DLD1 (cell line): ENCODE measurements at regions not wholly inside any gene's neighbourhood (a gene's known extent, or its start where the extent isn't known, plus 50 kb on each side); places are given as distances from the start of the nearest gene placed in this dataset.
"Not testable (repeated sequence)": the region's sequence is repeated elsewhere in the genome, so short reads cannot be mapped to it uniquely, and the experiment has no call there.

ENCODE experiments used
- in situ Hi-C: cut with HindIII; loops from 2 replicates; pipeline ENCODE4 v1.10.0; 2017; ENCODE audit warnings: low sequenced_read_pairs

DNA sequence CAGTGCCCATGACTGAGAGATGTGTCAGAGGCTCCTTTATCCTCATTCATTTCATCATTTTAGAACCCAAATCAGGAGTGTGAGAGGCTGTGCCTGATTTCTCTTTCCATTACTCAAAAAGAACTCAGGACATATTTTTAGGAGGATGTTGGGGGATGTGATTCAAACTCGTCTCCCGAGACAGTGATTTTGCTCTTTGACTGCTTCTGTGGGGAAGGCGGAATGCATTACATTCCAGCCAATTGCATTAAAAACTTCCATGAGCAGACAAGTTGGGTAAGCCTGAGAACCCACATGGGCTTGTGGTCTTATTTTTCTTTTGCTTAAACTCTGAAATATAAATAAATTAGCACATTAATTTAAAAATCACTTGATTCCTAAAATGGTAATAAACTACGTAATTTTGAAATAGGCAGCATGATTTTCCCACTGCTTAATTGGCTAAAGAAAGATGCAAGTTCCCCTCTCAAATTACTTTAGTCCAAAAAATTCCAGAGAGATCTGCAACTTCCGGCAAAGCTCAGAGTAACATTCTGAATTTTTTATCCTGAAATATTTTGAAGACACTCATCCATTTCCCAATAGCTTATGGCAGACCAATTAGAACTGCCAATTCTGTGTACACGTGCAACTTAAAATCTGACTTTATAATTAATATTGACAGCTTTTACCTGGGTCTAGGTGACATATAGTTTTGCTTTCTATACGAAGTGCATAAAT lies 185.6 kb downstream of the C7orf25 start:
- in situ Hi-C loops, result no loop called here

DNA sequence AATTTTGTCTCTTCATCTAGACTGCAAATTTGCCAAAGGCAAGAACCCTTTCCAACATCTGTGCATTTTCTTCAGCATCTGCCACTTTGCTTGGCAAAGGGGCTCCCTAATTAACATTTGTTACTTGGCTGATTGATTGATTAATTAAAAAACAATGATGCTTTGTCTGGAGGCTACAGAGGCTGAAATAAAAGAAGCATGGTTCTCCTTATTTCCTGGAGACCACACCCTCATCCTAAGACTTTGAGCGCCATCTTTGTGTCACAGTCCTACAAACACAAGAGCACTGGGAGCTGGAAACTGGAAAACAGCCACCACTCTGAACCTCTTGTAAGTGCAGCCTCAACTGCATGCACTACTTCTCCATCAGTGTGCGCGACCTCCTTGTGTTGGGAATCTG lies 189.2 kb downstream of the C7orf25 start:
- in situ Hi-C loops, result no loop called here

DNA sequence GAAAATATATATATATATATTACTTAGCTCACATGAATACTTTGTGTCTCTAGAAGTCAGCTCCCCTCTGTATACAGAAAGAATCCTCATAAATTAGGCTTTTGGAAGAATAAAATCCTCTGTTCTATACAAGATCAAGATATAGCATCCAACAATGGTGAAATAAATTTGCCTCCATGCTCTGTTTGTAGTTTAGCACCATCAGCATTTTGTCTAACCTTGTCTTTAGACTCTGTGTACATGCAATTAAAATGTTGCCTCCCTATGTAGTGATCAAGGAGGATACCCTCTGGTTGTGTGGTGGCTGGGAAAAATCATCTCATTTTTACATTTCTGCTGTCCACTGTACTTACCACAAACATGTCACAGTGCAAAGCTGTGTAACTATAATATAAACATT lies 189.7 kb downstream of the C7orf25 start:
- in situ Hi-C loops, result no loop called here

DNA sequence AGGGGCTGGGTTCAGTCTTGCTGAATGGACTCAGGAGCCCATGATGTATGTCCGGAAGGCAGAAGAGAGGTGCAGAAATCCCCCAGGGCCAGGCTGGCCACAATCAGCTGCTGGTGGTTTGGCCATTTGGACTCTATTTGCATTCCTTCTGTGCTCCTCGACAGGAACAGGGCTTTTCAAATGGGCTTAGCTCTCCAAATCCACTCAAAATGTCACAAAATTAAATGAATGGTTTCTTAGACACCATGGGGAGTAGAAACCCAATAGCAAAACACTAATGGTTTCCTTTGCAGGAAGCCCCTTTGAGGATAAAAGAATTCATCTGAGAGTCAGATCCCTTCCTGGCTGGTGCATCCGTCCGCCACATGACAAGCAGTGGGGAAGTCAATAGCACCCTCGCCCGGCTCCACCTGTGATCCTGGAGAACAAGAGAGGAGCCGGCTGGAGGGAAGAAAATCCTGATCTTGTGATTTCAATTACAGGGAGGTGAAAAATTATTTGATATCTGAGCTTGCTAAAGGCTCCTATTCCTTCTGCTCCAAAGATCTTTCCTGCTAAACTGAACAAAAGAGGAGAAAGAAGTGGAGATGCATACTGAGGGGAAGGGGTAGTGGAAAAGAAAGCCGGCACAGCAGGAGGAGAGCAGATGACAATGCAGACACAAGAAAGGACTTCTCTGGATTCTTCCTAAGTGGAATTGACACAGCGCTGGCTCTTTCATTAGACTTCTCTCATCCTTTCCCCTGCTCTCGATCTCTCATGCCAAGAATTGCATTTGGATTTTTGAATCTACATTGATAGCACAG lies 190.7 kb downstream of the C7orf25 start:
- in situ Hi-C loops, result no loop called here

DNA sequence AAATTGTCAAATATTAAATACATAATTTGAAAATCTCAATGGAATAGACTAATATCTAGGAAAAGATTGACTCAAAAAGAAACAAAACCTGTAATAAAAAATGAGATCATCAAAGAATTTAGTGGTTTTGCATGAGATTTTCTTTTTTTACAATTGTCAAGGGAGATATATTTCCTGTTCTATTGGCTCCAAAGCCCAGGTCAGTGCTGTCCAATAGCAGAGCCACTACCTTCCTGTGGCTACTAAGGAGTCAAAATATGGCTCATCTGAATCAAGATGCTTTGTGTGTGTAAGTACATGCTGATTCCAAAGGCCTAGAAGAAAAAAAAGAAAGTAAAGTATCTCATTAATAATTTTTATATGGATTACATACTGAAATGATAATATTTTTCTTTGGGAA lies 191.9 kb downstream of the C7orf25 start:
- in situ Hi-C loops, result no loop called here

DNA sequence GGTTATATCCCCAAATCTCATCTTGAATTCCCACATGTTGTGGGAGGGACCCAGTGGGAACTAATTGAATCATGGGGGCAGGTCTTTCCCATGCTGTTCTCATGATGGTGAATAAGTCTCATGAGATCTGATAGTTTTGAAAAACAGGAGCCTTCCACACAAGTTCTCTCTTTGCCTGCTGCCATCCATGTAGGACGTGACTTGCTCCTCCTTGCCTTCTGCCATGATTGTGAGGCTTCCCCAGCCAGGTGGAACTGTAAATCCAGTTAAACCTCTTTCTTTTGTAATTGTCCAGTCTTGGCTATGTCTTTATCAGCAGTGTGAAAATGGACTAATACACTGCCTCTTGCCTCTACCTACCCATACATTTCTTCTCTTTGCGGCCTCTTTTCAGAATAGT lies 193.4 kb downstream of the C7orf25 start:
- in situ Hi-C loops, result not testable (repeated sequence)

DNA sequence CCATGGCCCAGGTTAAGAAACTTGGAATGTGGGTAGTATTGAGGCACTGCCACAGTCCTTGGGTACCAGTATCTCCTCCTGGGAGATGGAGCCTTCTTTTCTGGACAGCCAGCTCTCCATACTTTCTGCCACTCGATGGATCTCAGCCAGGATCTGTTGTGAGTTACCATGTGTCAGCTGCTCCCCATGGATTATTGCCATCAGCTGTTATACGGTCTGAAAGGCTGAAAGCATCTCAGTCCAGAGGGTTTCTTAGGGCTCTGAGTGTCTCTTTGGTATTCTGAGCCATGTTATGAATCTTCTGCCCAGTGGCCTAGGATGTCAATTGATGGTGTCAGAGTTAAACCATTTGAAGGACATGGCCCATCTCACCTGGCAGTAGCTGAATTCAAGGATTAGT lies 197.5 kb downstream of the C7orf25 start:
- in situ Hi-C loops, result no loop called here

DNA sequence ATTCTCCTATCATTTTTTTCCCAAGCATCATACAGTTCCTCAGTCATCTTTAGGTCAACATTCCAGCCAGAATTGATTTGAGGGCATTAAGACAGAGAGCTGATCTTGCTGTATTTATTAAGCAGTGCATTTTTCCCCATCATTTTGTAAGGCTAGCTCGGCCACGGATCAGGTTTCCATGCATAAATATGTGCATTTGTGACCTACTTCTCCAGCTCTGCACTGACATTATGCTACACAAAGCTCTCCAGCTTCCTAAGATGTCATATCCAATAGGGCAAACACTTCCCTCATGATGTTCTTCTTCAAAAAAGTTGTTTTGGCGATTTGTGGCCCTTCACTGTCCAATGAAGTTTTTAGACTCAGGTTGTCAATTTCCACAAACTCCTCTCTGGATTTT lies 202.6 kb downstream of the C7orf25 start:
- in situ Hi-C loops, result no loop called here

DNA sequence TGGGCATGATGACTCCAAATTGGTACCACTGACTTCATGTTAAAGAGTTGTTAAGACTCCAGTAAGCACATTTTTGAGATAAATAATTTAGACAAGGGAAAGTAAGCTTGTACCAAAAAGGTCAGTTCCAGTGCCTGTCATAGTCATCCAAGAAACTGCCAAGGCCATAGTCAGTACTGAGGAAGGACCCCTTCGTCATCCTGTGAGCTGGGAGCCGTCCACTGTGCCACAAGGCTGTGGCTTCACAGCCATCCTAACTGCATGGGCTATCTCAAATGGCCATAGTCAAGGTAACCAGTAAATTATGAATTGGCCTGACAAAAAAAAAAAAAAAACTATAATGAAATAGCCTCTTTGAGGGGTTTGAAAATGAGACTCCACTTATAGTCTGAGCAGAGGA lies 207.2 kb downstream of the C7orf25 start:
- in situ Hi-C loops, result loop anchor here (5.0 kb wide), 1 partner anchor 707 kb away; no protein-coding TSS in a partner anchor

DNA sequence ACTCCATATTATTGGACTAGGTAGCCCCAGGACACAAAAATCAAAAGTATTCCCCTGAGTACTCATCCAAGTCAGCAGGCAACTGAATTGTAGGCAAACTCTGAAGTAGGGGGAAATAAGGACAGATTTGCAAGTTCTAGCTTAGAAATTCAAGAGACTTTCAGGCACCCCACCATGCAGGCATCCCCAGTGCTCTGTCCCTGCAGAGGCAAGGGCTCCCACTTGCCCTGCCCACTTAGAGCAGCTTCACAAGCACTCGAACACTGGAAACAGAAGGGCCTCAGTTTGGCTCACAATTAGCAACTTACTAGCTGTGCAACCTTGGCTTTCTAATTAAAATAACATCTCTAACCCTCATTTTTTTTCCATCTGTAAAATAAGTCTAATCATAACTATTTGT lies 209.2 kb downstream of the C7orf25 start:
- in situ Hi-C loops, result loop anchor here (5.0 kb wide), 1 partner anchor 705 kb away; no protein-coding TSS in a partner anchor

DNA sequence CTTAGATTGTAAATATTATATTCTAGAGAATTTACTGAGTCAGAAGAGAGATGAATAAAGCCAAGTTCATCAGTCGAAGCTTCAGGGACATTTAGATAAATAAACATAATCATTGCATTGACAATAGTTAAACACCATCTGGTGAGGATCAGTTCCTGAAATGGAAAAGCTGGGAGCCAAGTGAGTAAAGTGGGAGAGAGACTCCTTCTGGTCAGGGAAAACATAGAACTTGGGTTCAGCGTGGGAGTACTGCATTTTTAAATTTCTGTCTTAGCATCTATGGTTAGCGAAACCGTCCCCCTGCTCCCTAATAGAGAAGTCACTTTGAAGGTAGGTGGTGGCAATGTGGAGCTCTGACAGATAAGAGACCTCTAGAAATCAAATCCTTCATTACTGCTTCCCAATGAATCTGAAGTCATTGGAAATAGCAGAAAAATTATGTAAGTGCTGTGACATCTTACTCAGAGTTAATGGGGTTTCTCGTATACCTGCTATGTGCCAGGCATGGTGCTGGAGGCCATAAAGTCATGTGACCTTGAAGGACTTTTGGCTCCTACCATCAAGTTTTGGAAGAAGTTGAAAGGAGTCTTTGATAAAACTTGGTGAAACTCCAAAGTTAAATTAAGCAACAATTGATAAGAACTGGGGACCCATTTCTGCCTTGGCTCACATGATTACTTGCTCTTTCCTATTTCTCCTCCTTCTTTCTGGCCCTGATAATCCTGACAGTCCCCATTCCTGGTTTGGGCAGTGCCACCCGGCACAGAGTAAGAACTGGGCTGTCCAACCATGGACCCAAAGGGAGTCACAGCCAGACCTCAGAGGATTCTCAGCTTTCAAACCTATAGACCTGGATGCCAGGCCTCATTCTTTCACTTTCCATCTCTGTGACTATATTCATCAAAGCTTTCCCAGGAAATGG lies 211.2 kb downstream of the C7orf25 start:
- in situ Hi-C loops, result loop anchor here (5.0 kb wide), 1 partner anchor 703 kb away; no protein-coding TSS in a partner anchor

DNA sequence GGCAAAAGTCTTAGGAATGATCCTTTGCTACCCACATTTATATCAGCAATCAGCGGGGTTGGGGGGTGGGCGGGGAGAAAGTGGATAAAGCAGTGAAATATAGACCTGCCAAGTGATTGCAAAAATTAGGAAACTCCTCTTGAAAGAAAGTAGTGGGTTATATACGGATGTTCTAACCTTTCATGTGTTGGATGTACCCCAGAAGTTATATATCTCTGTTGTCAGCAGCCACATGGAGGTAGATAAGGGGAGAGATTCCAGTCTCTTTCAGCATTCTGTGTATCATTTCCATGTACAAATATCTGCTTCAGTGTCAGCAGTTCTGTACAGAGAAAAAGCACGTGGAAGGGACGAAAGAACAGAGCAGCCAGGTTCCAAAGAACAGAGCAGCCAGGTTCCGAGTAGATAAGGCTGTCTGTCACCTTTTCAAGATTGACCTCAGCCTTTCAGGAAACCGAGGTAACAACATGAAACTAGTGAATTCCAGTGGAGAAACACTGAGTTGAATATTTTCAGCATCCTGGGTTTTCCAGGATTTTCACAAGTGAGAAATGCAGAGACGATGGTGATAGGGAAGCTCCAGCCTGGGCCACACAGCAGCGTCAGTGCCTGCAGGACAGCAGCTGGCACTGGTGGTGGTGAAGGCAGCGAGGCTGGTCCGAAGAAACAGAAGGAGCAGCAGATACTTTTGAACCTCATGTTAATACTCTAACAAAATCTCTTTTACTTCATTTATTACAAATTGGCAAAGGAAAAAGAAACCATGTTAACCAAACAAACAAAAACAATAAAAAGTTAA lies 212.3 kb downstream of the C7orf25 start:
- in situ Hi-C loops, result loop anchor here (5.0 kb wide), 1 partner anchor 702 kb away; no protein-coding TSS in a partner anchor

DNA sequence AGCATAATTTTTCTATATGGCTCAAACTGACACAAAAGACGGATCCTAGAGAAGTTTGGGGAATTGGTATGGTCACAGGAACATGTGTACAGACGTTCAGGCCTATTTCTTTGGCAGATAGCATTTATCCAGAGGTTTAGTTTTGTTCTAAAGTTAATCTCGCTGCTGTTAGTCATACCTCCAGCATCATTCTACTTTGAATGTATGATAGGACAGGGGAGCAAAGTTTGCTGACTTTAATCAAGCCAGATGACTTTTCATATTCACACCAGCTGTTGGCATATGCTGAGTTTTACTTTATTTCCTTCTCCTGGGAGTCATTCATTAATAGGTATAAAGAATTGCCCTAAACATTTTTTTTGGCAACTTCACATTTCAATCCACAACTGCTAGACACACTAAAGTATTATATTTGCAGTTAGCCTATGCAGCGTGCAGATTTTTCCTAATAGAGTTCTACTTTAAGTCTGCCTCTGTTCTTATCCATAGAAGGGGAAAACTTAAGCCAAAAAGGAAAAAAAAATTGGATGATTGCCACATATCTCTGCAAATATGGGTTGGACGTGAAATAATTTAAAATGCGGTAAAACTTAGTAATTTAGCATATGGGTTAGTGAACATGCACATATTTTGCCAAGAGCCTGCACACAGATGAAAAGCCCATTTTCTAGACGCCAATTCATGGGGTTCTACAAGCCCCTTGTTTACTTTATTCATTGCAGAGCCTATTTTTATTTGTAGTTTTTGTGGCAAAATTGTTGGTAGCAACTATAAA lies 213.1 kb downstream of the C7orf25 start:
- in situ Hi-C loops, result no loop called here

DNA sequence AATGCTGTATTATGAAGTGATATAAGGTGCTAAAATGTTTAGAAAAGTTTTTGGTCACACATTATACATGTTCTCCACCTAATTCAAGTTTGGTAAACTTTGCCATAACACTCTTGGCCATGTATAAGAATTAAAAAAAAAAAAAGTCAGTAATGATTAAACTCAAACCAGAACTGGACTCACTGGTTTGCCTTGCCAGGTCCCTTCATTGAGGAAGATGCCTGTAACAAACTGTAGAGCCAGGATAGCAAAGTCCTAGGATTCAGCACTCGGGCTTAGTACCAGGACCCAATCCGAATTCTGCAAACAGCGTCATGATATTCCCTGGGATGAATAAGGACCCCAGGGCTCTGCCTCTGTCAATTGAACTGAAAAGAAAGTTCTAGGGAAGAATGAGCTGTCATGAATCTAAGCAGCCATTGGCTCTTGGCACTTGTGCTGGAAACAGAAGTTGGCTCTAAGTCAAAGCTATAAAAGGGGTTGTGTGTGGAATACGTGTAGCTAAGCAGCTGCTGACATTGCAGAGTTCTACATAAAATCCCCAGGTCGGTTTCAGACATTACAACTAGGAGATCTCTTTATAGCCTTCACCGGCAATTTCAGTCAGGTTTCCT lies 216.9 kb downstream of the C7orf25 start:
- in situ Hi-C loops, result no loop called here

DNA sequence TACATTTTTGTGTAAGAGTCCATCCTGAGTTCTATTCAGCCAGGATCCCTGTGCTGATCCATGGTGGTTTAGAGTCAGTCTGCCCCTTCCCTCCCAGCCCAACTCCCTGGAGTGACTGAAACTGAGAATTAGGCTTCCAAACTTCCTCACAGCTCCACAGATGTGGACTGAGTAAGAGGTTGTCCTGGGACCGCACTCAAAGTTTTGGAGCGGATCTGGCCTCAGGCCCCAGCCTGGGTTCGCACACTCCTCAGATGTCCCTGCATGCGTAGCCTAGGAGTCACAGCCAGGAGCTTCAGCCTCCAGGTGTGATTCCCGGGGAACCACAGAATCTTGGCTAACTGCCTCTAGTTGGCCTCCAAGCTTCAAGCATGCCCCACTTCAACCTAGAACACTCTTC lies 218.1 kb downstream of the C7orf25 start:
- in situ Hi-C loops, result no loop called here

DNA sequence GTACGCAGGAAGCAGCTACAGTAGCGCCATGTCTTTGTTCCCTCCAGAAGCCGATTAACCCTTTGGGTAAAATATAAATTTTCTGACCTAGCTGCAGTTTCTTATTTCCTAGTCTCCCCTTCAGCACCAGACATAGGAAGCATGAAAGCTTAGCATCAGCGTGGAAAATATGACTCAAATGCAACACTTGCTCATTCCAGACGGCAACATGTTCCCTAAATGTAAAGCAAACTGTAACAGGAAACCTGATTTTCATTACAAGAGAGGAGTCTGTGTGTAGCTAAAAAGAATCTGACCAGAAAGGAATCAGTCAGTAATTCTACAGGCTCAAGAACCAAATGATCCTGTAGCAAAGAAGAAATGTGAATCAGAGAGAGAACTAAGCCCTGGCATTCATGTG lies 219.2 kb downstream of the C7orf25 start:
- in situ Hi-C loops, result no loop called here

DNA sequence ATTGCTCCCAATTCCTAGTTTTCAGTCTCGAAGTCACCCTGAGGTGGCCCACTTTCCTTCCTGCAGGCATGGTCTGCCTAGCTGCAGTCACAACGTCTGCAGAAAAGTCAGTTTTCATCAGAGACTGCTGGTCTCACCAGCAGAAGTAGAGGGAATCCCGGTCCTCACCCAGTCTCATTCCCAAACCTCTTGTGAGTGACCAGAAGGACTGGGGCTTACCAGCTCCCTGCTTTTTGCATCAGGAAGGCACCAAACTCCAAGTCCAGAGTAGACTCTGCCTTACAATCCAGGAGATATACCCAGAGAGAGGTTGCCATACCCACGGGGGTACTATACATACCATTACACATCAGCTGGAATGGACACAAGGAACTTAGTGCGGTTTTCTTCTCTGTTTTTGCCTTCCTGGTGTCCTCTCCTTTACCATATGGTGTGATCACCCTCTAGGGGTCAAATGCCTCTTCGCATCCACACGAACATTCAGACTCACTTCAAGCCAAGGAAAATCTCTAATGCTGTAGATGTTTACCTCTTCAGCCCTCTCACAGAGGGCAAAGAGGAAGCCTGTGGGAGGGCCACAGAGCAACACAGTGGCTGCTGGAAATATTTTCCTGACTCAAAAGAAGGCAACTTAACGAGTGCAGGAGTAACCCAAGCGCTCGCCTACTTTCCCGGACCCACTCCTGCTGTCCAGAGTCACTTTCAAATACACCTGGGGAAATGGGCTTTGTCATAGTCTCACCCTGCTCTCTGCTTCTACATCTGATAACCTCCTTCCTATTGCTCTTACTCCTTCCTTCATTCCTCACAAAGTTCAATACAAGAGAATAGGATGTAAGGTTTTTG lies 220.9 kb downstream of the C7orf25 start:
- in situ Hi-C loops, result no loop called here

DNA sequence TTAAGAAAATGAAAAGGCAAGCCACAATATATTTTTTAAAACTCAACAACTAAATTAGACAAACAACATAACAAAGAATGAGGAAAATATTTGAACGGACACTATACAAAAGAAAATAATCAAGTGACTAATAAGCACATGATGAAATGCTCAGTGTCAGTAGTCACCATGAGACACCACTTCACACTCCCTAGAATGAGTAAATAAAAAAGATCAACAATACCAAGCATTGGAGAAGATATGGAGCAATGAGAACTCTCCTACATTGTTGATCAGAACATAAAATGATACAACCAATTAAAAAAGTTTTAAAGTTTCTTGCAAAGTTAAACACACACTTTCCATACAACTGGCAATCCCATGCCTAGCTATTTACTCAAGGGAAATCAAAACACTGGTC lies 222.2 kb downstream of the C7orf25 start:
- in situ Hi-C loops, result no loop called here
